ENCODE measurements at regions not wholly inside any gene's neighbourhood (a gene's known extent, or its start where the extent isn't known, plus 50 kb on each side); places are given as distances from the start of the nearest gene placed in this dataset.

DNA sequence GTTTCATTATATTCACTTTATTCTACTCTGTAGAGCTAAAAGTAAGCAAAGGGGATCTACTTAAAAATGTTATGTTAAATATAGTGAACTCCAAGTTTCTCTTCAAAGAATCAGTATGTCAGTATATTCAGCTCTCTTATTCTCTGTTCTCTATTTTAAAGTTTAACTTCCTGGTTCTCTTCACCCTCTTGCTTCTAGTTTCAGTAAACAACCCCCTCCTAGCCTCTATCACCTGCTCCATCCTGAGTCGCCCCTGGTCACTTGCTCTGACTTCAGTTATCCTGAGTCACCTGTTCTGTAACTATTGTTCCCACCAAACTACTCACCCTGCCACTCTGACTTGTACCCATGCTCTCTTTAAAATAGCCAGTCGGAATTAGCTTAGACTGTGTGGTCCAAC, 180.9 kb upstream of the AADAT start:
- Mint-ChIP-seq H3K36me3 (ENCODE audit: unreplicated experiment) (no peaks in the 10 kb centered on the region), H3K9me3 (ENCODE audit: unreplicated experiment) (peaks cover 2% of the 10 kb centered on the region), H3K27ac (ENCODE audit: unreplicated experiment) (no peak overlapping the region), H3K27me3 (ENCODE audit: unreplicated experiment) (no peaks in the 10 kb centered on the region), H3K4me1 (ENCODE audit: low read depth, unreplicated experiment) (no peaks in the 10 kb centered on the region), H3K4me3 (ENCODE audit: unreplicated experiment) (no peak overlapping the region)
- TF ChIP-seq, protein P1, sequence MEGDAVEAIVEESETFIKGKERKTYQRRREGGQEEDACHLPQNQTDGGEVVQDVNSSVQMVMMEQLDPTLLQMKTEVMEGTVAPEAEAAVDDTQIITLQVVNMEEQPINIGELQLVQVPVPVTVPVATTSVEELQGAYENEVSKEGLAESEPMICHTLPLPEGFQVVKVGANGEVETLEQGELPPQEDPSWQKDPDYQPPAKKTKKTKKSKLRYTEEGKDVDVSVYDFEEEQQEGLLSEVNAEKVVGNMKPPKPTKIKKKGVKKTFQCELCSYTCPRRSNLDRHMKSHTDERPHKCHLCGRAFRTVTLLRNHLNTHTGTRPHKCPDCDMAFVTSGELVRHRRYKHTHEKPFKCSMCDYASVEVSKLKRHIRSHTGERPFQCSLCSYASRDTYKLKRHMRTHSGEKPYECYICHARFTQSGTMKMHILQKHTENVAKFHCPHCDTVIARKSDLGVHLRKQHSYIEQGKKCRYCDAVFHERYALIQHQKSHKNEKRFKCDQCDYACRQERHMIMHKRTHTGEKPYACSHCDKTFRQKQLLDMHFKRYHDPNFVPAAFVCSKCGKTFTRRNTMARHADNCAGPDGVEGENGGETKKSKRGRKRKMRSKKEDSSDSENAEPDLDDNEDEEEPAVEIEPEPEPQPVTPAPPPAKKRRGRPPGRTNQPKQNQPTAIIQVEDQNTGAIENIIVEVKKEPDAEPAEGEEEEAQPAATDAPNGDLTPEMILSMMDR (IDR thresholded peaks at IDR 0.05; ENCODE audit: partially characterized antibody, unreplicated experiment) = no peak
- DNase-seq = no peak

- H3K27me3 Mint-ChIP-seq (ENCODE audit: unreplicated experiment) = no peaks in the 10 kb centered on the region
- H3K4me3 Mint-ChIP-seq (ENCODE audit: unreplicated experiment) = no peak overlapping the region
- no peaks in the 10 kb centered on the region for H3K4me1 Mint-ChIP-seq (ENCODE audit: low read depth, unreplicated experiment)
- TF ChIP-seq, protein P1 (IDR thresholded peaks at IDR 0.05; ENCODE audit: partially characterized antibody, unreplicated experiment) = no peak
- no peak overlapping the region for H3K27ac Mint-ChIP-seq (ENCODE audit: unreplicated experiment)
- no peak for DNase-seq
- no peaks in the 10 kb centered on the region for H3K36me3 Mint-ChIP-seq (ENCODE audit: unreplicated experiment)
- peaks cover 2% of the 10 kb centered on the region for H3K9me3 Mint-ChIP-seq (ENCODE audit: unreplicated experiment)
Measured at GRCh38 chr4:170269950-170270349, 180.2 kb upstream of the AADAT start.

- Mint-ChIP-seq H3K36me3 (ENCODE audit: unreplicated experiment) (no peaks in the 10 kb centered on the region), H3K27me3 (ENCODE audit: unreplicated experiment) (no peaks in the 10 kb centered on the region), H3K4me1 (ENCODE audit: low read depth, unreplicated experiment) (no peaks in the 10 kb centered on the region)
Measured at GRCh38 chr4:170259631-170260153, 169.9 kb upstream of the AADAT start.

GRCh38 chr4:170256807-170257206, 167.1 kb upstream of the AADAT start:
- H3K27me3 Mint-ChIP-seq (ENCODE audit: unreplicated experiment) = no peaks in the 10 kb centered on the region
- no peaks in the 10 kb centered on the region for H3K9me3 Mint-ChIP-seq (ENCODE audit: unreplicated experiment)
- H3K4me1 Mint-ChIP-seq (ENCODE audit: low read depth, unreplicated experiment) = no peaks in the 10 kb centered on the region
- TF ChIP-seq, protein P1 (IDR thresholded peaks at IDR 0.05; ENCODE audit: partially characterized antibody, unreplicated experiment) = no peak
- H3K4me3 Mint-ChIP-seq (ENCODE audit: unreplicated experiment) = no peak overlapping the region
- H3K27ac Mint-ChIP-seq (ENCODE audit: unreplicated experiment) = no peak overlapping the region
- H3K36me3 Mint-ChIP-seq (ENCODE audit: unreplicated experiment) = no peaks in the 10 kb centered on the region
- DNase-seq = no peak

More at GRCh38 chr4:170259631-170260153, 169.9 kb upstream of the AADAT start:
- DNase-seq = peak; percentile 88
- TF ChIP-seq, protein P1 (IDR thresholded peaks at IDR 0.05; ENCODE audit: partially characterized antibody, unreplicated experiment) = peak; percentile 97
- Mint-ChIP-seq H3K9me3 (ENCODE audit: unreplicated experiment) (no peaks in the 10 kb centered on the region), H3K4me3 (ENCODE audit: unreplicated experiment) (no peak overlapping the region), H3K27ac (ENCODE audit: unreplicated experiment) (no peak overlapping the region)

DNA sequence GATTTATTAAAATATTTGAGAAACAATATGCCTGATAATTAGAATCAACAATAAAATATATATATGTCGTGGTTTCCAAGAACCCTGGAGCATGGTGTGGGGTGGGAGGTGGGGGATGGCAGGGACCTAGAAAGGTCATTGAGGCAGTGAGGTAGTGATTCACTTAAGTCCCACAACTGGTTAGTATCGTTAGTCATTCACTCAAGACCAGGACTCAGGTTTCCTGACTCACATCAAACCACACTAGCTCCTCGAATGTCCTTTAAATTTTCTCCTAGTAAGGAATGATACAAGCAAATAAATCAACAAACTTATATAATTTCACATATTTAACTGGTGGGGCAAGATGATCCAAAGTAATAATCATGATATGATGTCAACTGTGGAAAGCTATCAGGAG, 158.8 kb upstream of the AADAT start:
- Mint-ChIP-seq H3K36me3 (ENCODE audit: unreplicated experiment) (no peaks in the 10 kb centered on the region), H3K4me1 (ENCODE audit: low read depth, unreplicated experiment) (no peaks in the 10 kb centered on the region), H3K4me3 (ENCODE audit: unreplicated experiment) (no peak overlapping the region), H3K27me3 (ENCODE audit: unreplicated experiment) (no peaks in the 10 kb centered on the region), H3K27ac (ENCODE audit: unreplicated experiment) (no peak overlapping the region), H3K9me3 (ENCODE audit: unreplicated experiment) (no peaks in the 10 kb centered on the region)
- DNase-seq = no peak
- TF ChIP-seq, protein P1 (IDR thresholded peaks at IDR 0.05; ENCODE audit: partially characterized antibody, unreplicated experiment) = no peak
